NT2/D1 (cell line): ENCODE measurements at regions not wholly inside any gene's neighbourhood (a gene's known extent, or its start where the extent isn't known, plus 50 kb on each side); places are given as distances from the start of the nearest gene placed in this dataset.

Source experiments
- SUZ12 ChIP-seq: IDR thresholded peaks from 2 replicates; pipeline ENCODE4 v1.6.1; 2011; ENCODE audit not compliant: insufficient read length, insufficient read depth; ENCODE audit errors: extremely low read depth
- YY1 ChIP-seq: IDR thresholded peaks from 2 replicates; pipeline ENCODE4 v1.6.1; 2011; ENCODE audit not compliant: insufficient read length, insufficient read depth
- ZNF274 ChIP-seq: IDR thresholded peaks from 2 replicates; pipeline ENCODE4 v1.6.1; 2011; ENCODE audit warnings: mild to moderate bottlenecking, low read depth, low read length

GRCh38 chr9:18043978-18044377 is 430.0 kb upstream of the ADAMTSL1 start:
- TF ChIP-seq YY1 (no peak), ZNF274 (no peak), SUZ12 (no peak)
